ENCODE measurements at regions not wholly inside any gene's neighbourhood (a gene's known extent, or its start where the extent isn't known, plus 50 kb on each side); places are given as distances from the start of the nearest gene placed in this dataset.

GRCh38 chr4:111530446-111530845 lies 614.8 kb upstream of the FAM241A start:
- H2BK12ac ChIP-seq (ENCODE audit: low read depth, low read length) = no peak overlapping the region
- H2BK120ac ChIP-seq (replicated peaks; ENCODE audit: low read depth, low read length) = no peak overlapping the region
- no peak overlapping the region for H2AFZ ChIP-seq (ENCODE audit: low read length)
- no peak overlapping the region for H4K8ac ChIP-seq (ENCODE audit: extremely low read depth, insufficient read depth, low read length)
- H4K20me1 ChIP-seq (replicated peaks in 1 of 2; ENCODE audit: control insufficient read depth in 1 of 2, insufficient read depth in 2 of 2, low read length in 2 of 2) = no peaks in the 10 kb centered on the region
- H3K4me2 ChIP-seq (ENCODE audit: insufficient read depth in 1 of 2, low read depth in 2 of 2, low read length in 2 of 2) = no peak overlapping the region
- H2BK5ac ChIP-seq (ENCODE audit: low read depth, low read length) = no peak overlapping the region
- FAIRE-seq = no peak
- H4K91ac ChIP-seq (replicated peaks; ENCODE audit: insufficient read length, low read length) = no peak overlapping the region
- ChIA-PET POLR2A (ENCODE audit: partially characterized antibody) (no interaction called here), CTCF (ENCODE audit: partially characterized antibody) (no interaction called here)
- no peaks in the 10 kb centered on the region for H3K79me2 ChIP-seq (ENCODE audit: control insufficient read depth in 1 of 2, insufficient read depth in 2 of 2, low read length in 2 of 2)
- H3K4me1 ChIP-seq (replicated peaks in 1 of 4; ENCODE audit: control insufficient read depth in 3 of 4, insufficient read depth in 4 of 4, low read length in 3 of 4) = no peaks in the 10 kb centered on the region
- H3K23ac ChIP-seq (ENCODE audit: insufficient read length) = no peak overlapping the region
- H3K36me3 ChIP-seq (ENCODE audit: control insufficient read depth in 2 of 4, insufficient read depth in 4 of 4, low read length in 3 of 4) = no peaks in the 10 kb centered on the region
- no peak overlapping the region for H2BK15ac ChIP-seq (ENCODE audit: low read length)
- no peak overlapping the region for H3K14ac ChIP-seq (ENCODE audit: insufficient read length)
- H3K4me3 ChIP-seq (ENCODE audit: extremely low read depth in 1 of 4, insufficient read depth in 2 of 4, low read depth in 3 of 4, low read length in 4 of 4) = no peak overlapping the region
- H3K4ac ChIP-seq (replicated peaks; ENCODE audit: insufficient read length, low read depth, low read length) = no peak overlapping the region
- H3K27me3 ChIP-seq (replicated peaks in 1 of 4; ENCODE audit: control insufficient read depth in 3 of 4, extremely low read depth in 1 of 4, insufficient read depth in 3 of 4, low read length in 3 of 4) = no peaks in the 10 kb centered on the region
- TF ChIP-seq SP2 (IDR thresholded peaks at IDR 0.05; ENCODE audit: low read length) (no peak), ZNF274 (IDR thresholded peaks at IDR 0.05; ENCODE audit: borderline replicate concordance, extremely low read depth, low read length) (no peak), SIRT6 (IDR thresholded peaks at IDR 0.05; ENCODE audit: low read length) (no peak), KDM5A (IDR thresholded peaks at IDR 0.05; ENCODE audit: low read length) (no peak), SRF (IDR thresholded peaks at IDR 0.05; ENCODE audit: low read depth, low read length) (no peak), PHF8 (conservative IDR thresholded peaks at IDR 0.05; ENCODE audit: low read depth, low read length) (no peak)
- TF ChIP-seq, protein P1, sequence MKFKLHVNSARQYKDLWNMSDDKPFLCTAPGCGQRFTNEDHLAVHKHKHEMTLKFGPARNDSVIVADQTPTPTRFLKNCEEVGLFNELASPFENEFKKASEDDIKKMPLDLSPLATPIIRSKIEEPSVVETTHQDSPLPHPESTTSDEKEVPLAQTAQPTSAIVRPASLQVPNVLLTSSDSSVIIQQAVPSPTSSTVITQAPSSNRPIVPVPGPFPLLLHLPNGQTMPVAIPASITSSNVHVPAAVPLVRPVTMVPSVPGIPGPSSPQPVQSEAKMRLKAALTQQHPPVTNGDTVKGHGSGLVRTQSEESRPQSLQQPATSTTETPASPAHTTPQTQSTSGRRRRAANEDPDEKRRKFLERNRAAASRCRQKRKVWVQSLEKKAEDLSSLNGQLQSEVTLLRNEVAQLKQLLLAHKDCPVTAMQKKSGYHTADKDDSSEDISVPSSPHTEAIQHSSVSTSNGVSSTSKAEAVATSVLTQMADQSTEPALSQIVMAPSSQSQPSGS (IDR thresholded peaks at IDR 0.05; ENCODE audit: low read length) = no peak
- H3K18ac ChIP-seq (ENCODE audit: extremely low read depth, low read length) = no peak overlapping the region
- no peak overlapping the region for H2AK5ac ChIP-seq (ENCODE audit: low read depth, low read length)
- no peak for DNase-seq (ENCODE audit: low read depth in 1 of 2, low spot score in 2 of 2)
- no peak overlapping the region for H3K27ac ChIP-seq (ENCODE audit: low read depth, low read length)
- no peaks in the 10 kb centered on the region for H3K9me3 ChIP-seq (ENCODE audit: insufficient read depth in 2 of 2, low read depth in 1 of 2, low read length in 1 of 2)
- no peak overlapping the region for H3K56ac ChIP-seq (replicated peaks; ENCODE audit: insufficient read length, low read depth, low read length)
- H2BK20ac ChIP-seq (ENCODE audit: low read length) = no peak overlapping the region
- 87% methylated on average over 2 of the region's 2 CpGs; no CpG with 5 or more reads in 1 of the 2 experiments for WGBS, 2 experiments (ENCODE audit: extremely low coverage in 1 of 2, insufficient coverage in 1 of 2, insufficient read length in 1 of 2, insufficient replicate concordance in 2 of 2, low coverage in 1 of 2, low lambda C conversion rate in 2 of 2, missing lambda C conversion rate in 1 of 2)
- no peak overlapping the region for H4K5ac ChIP-seq (ENCODE audit: insufficient read length, low read depth, low read length)
- H3K23me2 ChIP-seq (ENCODE audit: low read depth, low read length) = no peaks in the 10 kb centered on the region
- no peak overlapping the region for H3K9ac ChIP-seq (replicated peaks in 1 of 4; ENCODE audit: extremely low read depth in 1 of 4, low read depth in 3 of 4, low read length in 3 of 4)
- H3K79me1 ChIP-seq (ENCODE audit: low read depth, low read length) = no peaks in the 10 kb centered on the region
